ENCODE measurements at regions not wholly inside any gene's neighbourhood (a gene's known extent, or its start where the extent isn't known, plus 50 kb on each side); places are given as distances from the start of the nearest gene placed in this dataset.
"Not testable (repeated sequence)": the region's sequence is repeated elsewhere in the genome, so short reads cannot be mapped to it uniquely, and the experiment has no call there.

DNA sequence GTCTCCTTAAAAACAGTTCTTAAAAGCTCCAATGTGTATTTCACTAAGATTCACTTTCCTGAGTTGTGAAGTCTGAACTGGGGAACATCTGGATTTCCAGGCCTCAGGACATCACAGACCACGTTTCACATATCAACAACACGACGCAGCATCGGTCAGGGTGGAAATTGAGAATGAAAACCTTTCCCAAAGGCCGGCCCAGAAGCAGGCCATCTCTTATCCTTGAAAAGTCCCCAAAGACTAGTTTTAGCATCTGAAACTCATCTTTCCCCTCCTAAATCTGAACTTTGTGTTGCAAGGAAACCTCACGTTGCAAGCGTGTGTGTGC, 96.4 kb upstream of the COL5A1 start:
- H3K4me2 ChIP-seq (ENCODE audit: low read length): no peak overlapping the region
- no peaks in the 10 kb centered on the region for H3K9me3 ChIP-seq (replicated peaks; ENCODE audit: low read length)
- H3K4me1 ChIP-seq (ENCODE audit: control insufficient read depth, insufficient read depth, low read length): peaks cover 15% of the 10 kb centered on the region
- no peaks in the 10 kb centered on the region for H3K36me3 ChIP-seq (ENCODE audit: insufficient read depth, low read length)
- no peak overlapping the region for H3K4me3 ChIP-seq (ENCODE audit: low read length)
- H3K27me3 ChIP-seq (ENCODE audit: control insufficient read depth, insufficient read depth, low read length): no peaks in the 10 kb centered on the region
- no peak overlapping the region for H3K9ac ChIP-seq (ENCODE audit: low read depth, low read length)

DNA sequence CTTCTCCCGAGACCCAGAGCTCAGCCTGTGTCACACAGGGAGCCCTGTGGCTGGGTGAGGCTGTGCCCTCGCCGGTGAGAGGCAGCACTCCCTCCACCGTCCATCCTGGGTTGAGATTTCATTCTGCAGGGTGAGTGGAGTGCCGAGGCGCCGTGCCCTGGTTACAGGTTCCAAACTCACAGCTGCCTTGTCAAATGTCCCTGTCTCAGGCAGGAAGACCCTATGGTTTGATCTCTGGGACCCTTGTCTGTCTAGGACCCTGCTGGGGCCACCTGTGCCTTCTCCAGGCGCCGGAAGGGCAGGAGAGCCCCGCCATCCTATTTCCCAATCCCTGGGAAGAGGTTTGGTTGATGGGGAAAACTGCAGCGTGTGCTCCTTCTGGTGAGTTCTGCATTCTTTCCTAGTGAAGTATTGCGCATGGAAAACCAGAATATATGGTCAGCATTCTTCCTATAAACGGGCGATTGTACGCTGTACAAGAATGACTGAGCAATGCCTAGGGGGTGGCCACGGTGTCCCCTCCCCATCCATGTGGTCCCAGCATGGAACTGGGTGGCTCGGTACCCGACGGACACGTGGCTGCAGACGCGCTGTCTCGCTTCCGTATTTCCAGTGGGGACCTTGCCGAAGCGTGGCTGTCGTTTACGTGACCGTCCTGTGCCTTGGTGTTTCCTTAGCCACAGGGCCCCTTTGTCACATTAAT, 95.9 kb upstream of the COL5A1 start:
- Histone ChIP-seq H3K36me3 (ENCODE audit: insufficient read depth, low read length) (no peaks in the 10 kb centered on the region), H3K4me3 (ENCODE audit: low read length) (no peak overlapping the region), H3K9ac (ENCODE audit: low read depth, low read length) (no peak overlapping the region), H3K9me3 (replicated peaks; ENCODE audit: low read length) (no peaks in the 10 kb centered on the region), H3K4me1 (ENCODE audit: control insufficient read depth, insufficient read depth, low read length) (peaks cover 15% of the 10 kb centered on the region), H3K4me2 (ENCODE audit: low read length) (no peak overlapping the region), H3K27me3 (ENCODE audit: control insufficient read depth, insufficient read depth, low read length) (no peaks in the 10 kb centered on the region)

DNA sequence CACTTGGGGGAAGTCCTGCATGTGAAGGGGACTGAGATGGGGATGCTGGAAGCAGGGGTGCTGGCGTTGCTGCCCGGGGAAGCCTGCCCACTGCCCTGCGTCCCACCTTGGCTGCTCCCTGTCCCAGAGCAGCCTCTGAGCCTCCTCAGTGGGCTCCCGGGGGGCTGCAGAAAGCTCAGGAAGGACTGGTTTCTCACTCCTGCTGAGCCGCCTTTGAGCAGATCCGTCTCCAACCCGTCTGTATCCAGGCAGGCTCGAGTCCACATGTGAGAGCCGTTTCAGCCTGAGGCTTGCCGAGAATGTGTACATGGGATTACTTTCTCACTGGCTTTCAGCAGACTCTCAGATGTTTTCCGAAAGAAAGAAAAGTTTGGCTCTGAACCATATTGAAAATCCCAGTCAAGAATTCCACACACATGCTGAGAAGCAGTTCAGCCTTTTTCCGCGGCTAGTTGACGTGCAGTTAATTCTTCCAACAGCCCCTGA, 95.3 kb upstream of the COL5A1 start:
- no peaks in the 10 kb centered on the region for H3K27me3 ChIP-seq (ENCODE audit: control insufficient read depth, insufficient read depth, low read length)
- no peak overlapping the region for H3K4me2 ChIP-seq (ENCODE audit: low read length)
- H3K4me3 ChIP-seq (ENCODE audit: low read length): no peak overlapping the region
- H3K4me1 ChIP-seq (ENCODE audit: control insufficient read depth, insufficient read depth, low read length): peaks cover 17% of the 10 kb centered on the region
- no peak overlapping the region for H3K9ac ChIP-seq (ENCODE audit: low read depth, low read length)
- H3K36me3 ChIP-seq (ENCODE audit: insufficient read depth, low read length): no peaks in the 10 kb centered on the region
- H3K9me3 ChIP-seq (replicated peaks; ENCODE audit: low read length): no peaks in the 10 kb centered on the region

DNA sequence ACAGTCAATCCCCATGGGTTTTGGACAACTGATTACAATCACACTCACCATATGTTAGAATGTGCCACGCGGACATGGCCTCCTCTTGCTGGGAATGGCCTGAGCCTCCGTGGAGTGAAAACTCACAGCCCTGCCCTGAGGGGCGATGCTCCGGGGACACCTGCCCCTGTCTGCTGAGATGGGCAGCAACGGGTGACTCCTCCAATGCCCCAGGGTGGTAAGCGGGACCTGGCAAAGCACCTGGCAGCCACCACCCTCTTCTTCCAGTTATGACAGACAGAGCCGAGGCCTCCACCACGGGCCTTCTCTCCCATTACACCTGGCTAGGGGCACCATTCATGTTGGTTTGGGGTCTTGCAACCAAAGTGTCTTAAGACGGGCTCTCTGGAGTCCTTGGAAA, 94.9 kb upstream of the COL5A1 start:
- Histone ChIP-seq H3K9ac (ENCODE audit: low read depth, low read length) (no peak overlapping the region), H3K4me1 (ENCODE audit: control insufficient read depth, insufficient read depth, low read length) (peaks cover 21% of the 10 kb centered on the region), H3K4me3 (ENCODE audit: low read length) (no peak overlapping the region), H3K9me3 (replicated peaks; ENCODE audit: low read length) (no peaks in the 10 kb centered on the region), H3K4me2 (ENCODE audit: low read length) (no peak overlapping the region), H3K27me3 (ENCODE audit: control insufficient read depth, insufficient read depth, low read length) (no peaks in the 10 kb centered on the region), H3K36me3 (ENCODE audit: insufficient read depth, low read length) (no peaks in the 10 kb centered on the region)

DNA sequence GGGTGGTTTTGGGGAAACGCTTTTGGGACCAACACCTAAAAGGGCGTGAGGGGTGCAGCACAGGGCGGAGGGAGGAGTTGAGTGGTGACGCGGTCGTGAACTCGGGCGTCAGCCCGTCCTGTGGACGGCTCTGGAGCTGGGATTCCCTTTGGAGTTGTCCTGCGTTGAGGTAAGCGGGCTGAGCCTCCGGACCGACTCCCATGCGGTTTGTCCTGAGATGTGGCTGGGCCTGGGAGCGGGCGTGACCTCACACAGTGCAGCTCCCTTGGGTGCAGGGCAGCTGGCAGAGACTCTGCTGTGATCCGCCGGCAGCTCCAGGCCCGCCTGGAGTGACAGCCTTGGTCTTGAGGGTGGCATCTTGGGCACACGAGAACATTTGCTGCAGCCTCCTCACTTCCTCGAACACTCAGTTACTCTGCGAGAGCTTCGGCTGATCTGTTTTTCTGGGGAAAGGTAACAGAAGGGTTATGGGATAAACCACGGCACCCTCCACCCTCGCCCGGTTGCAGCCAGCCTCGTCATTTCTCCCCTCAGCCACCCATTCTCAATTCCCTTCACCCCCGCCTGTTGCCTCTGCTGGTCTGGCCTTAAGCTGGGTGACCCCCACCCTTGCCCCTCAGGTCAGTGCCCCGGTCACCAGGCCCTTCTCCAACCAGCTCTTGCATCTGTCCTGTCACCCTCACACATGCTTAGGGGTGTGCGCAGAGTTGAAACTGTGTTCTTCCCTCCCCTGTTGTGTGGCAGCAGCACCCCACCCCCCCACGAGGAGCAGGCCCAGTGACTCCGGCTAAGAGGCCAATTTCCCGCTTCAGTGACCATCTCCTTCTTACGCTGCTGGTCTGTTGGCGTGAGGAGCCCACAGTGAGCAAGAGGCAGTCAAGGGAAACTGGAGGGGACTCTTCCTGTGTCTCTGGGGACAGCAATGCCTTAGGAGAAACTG, 94.2 kb upstream of the COL5A1 start:
- no peak overlapping the region for H3K9ac ChIP-seq (ENCODE audit: low read depth, low read length)

DNA sequence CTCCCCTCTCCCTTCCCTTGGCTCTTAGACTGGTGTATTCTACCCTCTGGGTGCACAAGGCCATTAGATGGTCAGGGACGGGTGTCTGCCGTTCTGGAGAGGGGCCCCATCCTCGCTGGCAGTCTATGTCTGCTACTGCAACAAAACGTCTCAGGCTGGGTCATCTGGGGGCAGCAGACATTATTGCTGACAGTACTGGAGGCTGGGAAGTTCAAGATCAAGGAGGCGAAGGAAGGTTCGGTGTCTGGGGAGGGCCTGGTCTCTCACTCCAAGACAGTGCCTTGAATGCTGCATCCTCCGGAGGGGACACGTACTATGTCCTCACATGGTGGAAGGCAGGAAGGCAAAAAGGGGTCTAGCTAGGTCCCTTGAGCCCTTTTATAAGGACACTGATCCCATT, 93.4 kb upstream of the COL5A1 start:
- no peaks in the 10 kb centered on the region for H3K36me3 ChIP-seq (ENCODE audit: insufficient read depth, low read length)
- H3K4me2 ChIP-seq (ENCODE audit: low read length): no peak overlapping the region
- no peaks in the 10 kb centered on the region for H3K27me3 ChIP-seq (ENCODE audit: control insufficient read depth, insufficient read depth, low read length)
- no peak overlapping the region for H3K9ac ChIP-seq (ENCODE audit: low read depth, low read length)
- no peak overlapping the region for H3K4me3 ChIP-seq (ENCODE audit: low read length)
- H3K4me1 ChIP-seq (ENCODE audit: control insufficient read depth, insufficient read depth, low read length): peaks cover 34% of the 10 kb centered on the region
- H3K9me3 ChIP-seq (replicated peaks; ENCODE audit: low read length): no peaks in the 10 kb centered on the region

More for the DNA sequence above, 94.2 kb upstream of the COL5A1 start:
- H3K36me3 ChIP-seq (ENCODE audit: insufficient read depth, low read length): no peaks in the 10 kb centered on the region
- no peaks in the 10 kb centered on the region for H3K27me3 ChIP-seq (ENCODE audit: control insufficient read depth, insufficient read depth, low read length)
- H3K4me3 ChIP-seq (ENCODE audit: low read length): no peak overlapping the region
- no peaks in the 10 kb centered on the region for H3K9me3 ChIP-seq (replicated peaks; ENCODE audit: low read length)
- peaks cover 26% of the 10 kb centered on the region for H3K4me1 ChIP-seq (ENCODE audit: control insufficient read depth, insufficient read depth, low read length)
- H3K4me2 ChIP-seq (ENCODE audit: low read length): no peak overlapping the region

DNA sequence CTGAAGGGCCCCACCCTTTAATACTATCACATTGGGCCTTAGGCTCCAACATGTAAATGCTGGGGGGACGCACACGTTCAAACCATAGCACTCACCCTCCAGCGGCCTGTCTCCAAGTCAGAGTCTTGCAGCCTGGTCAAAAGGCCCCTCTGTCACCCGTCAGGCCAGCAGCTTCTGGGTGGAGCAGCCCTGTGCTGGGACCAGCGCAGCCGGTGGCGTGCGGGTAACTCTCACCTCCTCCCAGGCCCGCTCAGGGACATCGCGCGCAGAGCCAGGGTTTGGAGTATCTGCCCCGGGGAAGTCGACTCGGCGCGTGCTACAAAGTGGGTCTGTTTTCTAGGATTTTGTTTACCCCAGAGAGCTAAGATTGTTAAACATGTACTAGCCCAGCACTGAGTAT, 93.0 kb upstream of the COL5A1 start:
- H3K36me3 ChIP-seq (ENCODE audit: insufficient read depth, low read length): no peaks in the 10 kb centered on the region
- no peaks in the 10 kb centered on the region for H3K27me3 ChIP-seq (ENCODE audit: control insufficient read depth, insufficient read depth, low read length)
- H3K4me1 ChIP-seq (ENCODE audit: control insufficient read depth, insufficient read depth, low read length): peaks cover 37% of the 10 kb centered on the region

DNA sequence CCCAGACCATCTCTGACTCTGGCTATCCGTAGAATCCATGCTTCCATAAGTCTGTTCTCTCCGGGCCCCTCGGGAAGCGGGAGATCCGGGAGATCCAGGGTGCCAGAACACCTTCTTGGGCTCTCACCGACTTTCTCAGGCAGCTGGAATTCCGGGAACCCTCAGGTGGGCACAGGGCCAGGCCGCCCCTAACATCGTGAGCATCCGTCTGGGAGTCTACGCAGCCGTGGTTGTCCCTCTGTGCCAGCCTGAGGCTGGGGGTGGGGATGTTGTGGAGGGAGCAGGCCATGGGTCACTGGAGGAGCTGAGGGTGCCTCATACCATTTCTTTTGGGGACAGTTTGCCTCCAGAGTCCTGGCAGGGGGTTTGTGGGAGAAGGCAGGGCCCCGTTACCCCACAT, 92.3 kb upstream of the COL5A1 start:
- Histone ChIP-seq H3K4me3 (ENCODE audit: low read length) (no peak overlapping the region), H3K4me2 (ENCODE audit: low read length) (no peak overlapping the region), H3K9me3 (replicated peaks; ENCODE audit: low read length) (no peaks in the 10 kb centered on the region), H3K36me3 (ENCODE audit: insufficient read depth, low read length) (no peaks in the 10 kb centered on the region), H3K27me3 (ENCODE audit: control insufficient read depth, insufficient read depth, low read length) (no peaks in the 10 kb centered on the region), H3K9ac (ENCODE audit: low read depth, low read length) (no peak overlapping the region), H3K4me1 (ENCODE audit: control insufficient read depth, insufficient read depth, low read length) (peaks cover 32% of the 10 kb centered on the region)

More for the DNA sequence above, 93.0 kb upstream of the COL5A1 start:
- Histone ChIP-seq H3K9ac (ENCODE audit: low read depth, low read length) (no peak overlapping the region), H3K9me3 (replicated peaks; ENCODE audit: low read length) (no peaks in the 10 kb centered on the region), H3K4me3 (ENCODE audit: low read length) (no peak overlapping the region), H3K4me2 (ENCODE audit: low read length) (no peak overlapping the region)

DNA sequence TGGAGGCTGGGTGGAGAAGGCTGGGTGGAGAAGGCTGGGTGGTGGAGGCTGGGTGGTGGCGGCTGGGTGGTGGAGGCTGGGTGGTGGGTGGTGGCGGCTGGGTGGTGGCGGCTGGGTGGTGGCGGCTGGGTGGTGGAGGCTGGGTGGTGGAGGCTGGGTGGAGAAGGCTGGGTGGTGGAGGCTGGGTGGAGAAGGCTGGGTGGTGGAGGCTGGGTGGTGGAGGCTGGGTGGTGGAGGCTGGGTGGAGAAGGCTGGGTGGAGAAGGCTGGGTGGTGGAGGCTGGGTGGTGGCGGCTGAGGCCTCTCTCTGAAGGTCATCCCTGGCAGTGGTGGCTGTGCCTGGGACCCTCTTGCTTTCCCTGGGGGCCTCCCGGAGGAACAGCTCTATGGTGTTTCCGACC, 91.5 kb upstream of the COL5A1 start:
- H3K4me2 ChIP-seq (ENCODE audit: low read length); H3K27me3 ChIP-seq (ENCODE audit: control insufficient read depth, insufficient read depth, low read length); H3K4me3 ChIP-seq (ENCODE audit: low read length); H3K9ac ChIP-seq (ENCODE audit: low read depth, low read length); H3K36me3 ChIP-seq (ENCODE audit: insufficient read depth, low read length); H3K9me3 ChIP-seq (replicated peaks; ENCODE audit: low read length): not testable (repeated sequence)
- peaks cover 33% of the 10 kb centered on the region for H3K4me1 ChIP-seq (ENCODE audit: control insufficient read depth, insufficient read depth, low read length)

DNA sequence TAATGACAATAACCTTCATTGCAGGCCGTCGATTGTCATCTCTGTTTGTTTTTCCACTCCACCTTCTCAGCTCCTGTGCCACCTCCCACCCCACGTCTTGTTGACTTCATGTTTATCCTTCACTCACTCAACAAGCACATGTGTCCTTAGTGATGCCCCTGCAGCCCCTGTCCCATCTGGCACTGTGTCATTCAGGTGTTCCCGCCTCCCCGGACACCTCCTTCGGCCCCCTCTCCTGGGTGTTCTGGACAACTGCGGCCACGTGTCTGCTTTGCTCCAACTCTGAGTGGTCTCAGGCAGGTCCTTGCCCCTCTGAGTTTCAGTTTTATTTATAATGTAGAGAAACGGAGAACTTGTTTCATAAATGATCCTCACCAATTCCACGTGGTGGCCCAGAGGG, 91.0 kb upstream of the COL5A1 start:
- H3K27me3 ChIP-seq (ENCODE audit: control insufficient read depth, insufficient read depth, low read length): no peaks in the 10 kb centered on the region
- no peaks in the 10 kb centered on the region for H3K9me3 ChIP-seq (replicated peaks; ENCODE audit: low read length)
- no peak overlapping the region for H3K4me2 ChIP-seq (ENCODE audit: low read length)
- no peaks in the 10 kb centered on the region for H3K36me3 ChIP-seq (ENCODE audit: insufficient read depth, low read length)
- no peak overlapping the region for H3K9ac ChIP-seq (ENCODE audit: low read depth, low read length)
- no peak overlapping the region for H3K4me3 ChIP-seq (ENCODE audit: low read length)
- peaks cover 36% of the 10 kb centered on the region for H3K4me1 ChIP-seq (ENCODE audit: control insufficient read depth, insufficient read depth, low read length)

DNA sequence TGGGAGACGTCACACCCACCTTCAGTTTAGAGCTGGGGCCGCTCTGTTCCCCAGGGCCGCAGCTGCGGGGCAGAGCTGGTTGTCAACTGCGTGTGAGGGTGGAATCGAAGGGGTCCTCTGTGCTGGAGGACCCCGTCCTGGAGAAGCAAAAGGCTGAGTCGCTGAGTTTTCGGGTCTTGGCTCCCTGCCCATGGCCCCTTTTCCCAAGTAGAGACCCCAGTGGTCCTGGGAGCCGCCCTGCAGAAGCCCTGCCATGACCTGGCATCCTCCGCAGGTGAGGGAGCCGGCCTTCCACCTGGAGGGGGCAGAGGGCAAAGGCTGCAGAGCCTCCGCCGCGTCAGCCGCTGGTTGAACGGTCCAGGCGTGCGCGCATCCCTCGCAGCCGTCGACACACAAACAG, 90.4 kb upstream of the COL5A1 start:
- Histone ChIP-seq H3K36me3 (ENCODE audit: insufficient read depth, low read length) (no peaks in the 10 kb centered on the region), H3K4me2 (ENCODE audit: low read length) (no peak overlapping the region), H3K4me3 (ENCODE audit: low read length) (no peak overlapping the region), H3K4me1 (ENCODE audit: control insufficient read depth, insufficient read depth, low read length) (peaks cover 38% of the 10 kb centered on the region), H3K27me3 (ENCODE audit: control insufficient read depth, insufficient read depth, low read length) (no peaks in the 10 kb centered on the region), H3K9ac (ENCODE audit: low read depth, low read length) (no peak overlapping the region), H3K9me3 (replicated peaks; ENCODE audit: low read length) (no peaks in the 10 kb centered on the region)

Measured in skeletal muscle satellite cell (primary cell).